ENCODE measurements at regions not wholly inside any gene's neighbourhood (a gene's known extent, or its start where the extent isn't known, plus 50 kb on each side); places are given as distances from the start of the nearest gene placed in this dataset.
"Not testable (repeated sequence)": the region's sequence is repeated elsewhere in the genome, so short reads cannot be mapped to it uniquely, and the experiment has no call there.

- DNase-seq, result no peak
Measured at GRCh38 chr5:28726815-28727214, 1688.4 kb upstream of the CDH9 start.

DNA sequence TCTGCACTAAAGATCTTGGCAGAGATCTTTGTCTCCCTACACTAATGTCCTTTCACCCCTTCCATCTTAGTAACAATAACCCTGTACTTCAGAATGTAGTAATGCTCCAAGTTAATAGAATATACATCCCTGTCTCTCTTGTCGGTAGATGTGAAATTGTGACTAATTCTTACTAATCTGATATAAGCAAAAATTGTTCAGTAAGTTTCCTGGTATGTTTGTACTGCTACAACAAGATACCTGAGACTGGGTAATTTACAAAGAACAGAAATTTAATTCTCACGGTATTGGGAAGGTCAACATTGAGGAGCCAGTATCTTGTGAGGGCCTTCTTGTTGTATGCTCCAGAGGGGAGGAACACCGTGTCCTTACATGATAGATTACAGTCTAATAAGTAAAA lies 1686.6 kb upstream of the CDH9 start:
- DNase-seq, result no peak

GRCh38 chr5:28714907-28715698 lies 1676.7 kb upstream of the CDH9 start:
- peak; percentile 24 for DNase-seq

- no peak for DNase-seq
Measured at GRCh38 chr5:28710360-28710759, 1672.0 kb upstream of the CDH9 start.

- DNase-seq, result no peak
Measured at GRCh38 chr5:28708472-28708871, 1670.1 kb upstream of the CDH9 start.

- peak; percentile 18 for DNase-seq
Measured at GRCh38 chr5:28707706-28708105, 1669.3 kb upstream of the CDH9 start.

DNA sequence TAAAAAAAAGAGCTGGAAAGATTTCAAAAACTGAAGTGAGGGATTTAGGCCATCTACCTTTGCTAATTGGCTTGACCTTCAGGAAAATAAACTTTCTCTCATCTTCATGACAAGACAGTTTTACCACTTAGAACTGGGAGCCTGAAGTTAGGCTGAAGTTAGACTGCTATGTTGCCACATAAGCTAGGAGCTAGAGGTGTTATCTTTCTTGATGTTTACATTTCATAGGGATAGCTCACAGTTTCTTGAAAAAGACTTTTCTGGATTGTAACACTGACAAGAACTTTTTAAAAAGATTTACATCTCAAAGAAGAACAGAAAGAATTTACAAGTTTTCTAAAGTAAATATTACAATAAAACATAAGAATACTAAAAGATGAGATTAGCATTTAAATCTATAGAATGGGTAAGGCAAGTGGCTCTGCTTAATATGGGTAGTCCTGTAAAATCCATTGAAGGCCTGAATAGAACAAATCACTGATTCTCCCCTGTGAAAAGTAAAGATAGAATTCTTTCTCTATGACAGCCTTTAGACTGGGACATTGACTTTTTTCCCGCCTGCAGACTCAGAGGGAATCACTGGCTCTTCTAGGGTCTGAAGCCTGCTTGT lies 1665.4 kb upstream of the CDH9 start:
- peak; percentile 1 for DNase-seq

- DNase-seq, result peak; percentile 1
Measured at GRCh38 chr5:28691526-28691925, 1653.1 kb upstream of the CDH9 start.

DNA sequence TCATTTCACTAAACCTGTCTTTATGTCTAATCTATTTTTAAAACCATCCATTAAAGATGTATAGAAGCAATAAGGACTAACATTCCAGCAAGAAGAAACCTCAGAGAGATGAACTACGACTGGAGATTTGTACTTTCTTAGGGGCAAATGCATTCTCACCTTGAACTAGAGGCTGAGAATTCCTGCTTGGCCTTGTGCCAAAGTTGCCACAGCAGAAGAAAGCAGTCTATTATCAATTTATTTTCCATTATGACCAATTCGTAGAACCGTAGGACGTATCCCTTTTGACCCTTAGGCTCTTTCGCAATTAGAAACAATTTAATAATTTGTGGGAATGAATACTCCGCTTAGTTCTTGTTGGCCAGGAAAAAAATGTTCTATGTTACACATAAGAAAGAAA lies 1647.4 kb upstream of the CDH9 start:
- no peak for DNase-seq

GRCh38 chr5:28678899-28679298 lies 1640.5 kb upstream of the CDH9 start:
- DNase-seq, result no peak

GRCh38 chr5:28666110-28666509 lies 1627.7 kb upstream of the CDH9 start:
- no peak for DNase-seq

DNA sequence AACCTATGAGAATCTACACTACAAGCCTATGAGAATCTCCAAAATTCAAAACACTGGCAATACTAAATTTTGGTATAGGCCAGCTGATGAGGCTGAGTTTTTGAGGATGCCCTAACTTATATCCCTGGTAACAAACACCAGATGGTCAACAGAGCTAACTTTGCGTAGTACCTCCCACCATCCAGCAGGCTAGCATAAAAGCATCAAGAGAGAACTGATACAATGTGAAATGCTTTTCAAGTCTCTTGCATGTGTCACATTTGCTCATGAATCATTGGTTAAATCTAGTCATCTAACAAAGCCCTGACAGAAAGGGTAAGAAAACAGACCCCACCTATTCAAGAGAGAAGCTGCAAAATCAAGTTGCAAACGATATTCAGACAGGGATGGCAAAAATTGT lies 1609.7 kb upstream of the CDH9 start:
- peak; percentile 27 for DNase-seq

- DNase-seq, result no peak
Measured at GRCh38 chr5:28632607-28633006, 1594.2 kb upstream of the CDH9 start.

DNA sequence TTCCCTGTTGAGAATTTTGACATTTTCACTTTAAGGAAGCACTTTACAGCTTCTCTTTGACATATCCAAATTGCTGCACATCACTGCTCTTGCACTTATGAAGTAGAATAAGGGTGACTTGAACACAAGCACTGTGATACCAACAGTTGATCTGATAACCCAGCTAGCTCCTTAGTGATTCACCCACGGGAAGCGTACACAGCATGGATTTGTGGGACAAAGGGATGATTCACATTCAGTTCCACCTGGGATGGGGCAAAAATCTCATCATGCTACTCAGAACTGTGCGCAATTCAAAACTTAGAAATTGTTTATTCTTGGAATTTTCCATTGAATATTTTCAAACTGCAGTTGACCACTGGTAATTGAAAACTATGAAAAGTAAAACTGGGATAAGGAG lies 1565.5 kb upstream of the CDH9 start:
- DNase-seq, result no peak

DNA sequence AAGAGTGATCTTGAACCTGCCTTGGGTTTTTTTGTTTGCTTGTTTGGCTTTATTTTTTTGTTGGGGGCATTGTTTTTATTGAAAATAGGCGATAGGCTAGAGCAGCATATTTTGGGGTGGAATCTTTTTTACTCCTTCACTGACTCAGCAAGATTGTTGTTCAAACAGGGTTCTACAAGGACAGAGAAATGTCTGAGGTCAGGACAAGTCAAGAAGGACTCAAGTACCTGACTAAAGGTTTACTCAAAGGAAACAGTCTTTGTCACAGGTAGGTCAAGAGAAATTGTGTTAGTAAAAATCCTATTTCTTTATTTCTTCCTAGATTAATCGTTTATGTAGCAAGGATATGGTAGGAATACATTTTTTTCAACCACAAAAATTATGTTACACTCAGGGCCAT lies 1564.0 kb upstream of the CDH9 start:
- no peak for DNase-seq

DNA sequence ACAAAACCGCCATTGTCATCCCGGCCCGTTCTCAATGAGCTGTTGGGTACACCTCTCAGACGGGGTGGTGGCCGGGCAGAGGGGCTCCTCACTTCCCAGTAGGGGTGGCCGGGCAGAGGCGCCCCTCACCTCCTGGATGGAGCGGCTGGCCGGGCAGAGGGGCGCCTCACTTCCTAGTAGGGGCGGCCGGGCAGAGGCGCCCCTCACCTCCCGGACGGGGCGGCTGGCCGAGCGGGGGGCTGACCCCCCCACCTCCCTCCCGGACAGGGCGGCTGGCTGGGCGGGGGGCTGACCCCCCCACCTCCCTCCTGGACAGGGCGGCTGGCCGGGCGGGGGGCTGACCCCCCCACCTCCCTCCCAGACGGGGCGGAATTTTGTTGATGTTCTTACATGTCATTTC lies 1558.3 kb upstream of the CDH9 start:
- DNase-seq, result not testable (repeated sequence)

GRCh38 chr5:28580616-28581015 lies 1542.2 kb upstream of the CDH9 start:
- peak; percentile 87 for DNase-seq

DNA sequence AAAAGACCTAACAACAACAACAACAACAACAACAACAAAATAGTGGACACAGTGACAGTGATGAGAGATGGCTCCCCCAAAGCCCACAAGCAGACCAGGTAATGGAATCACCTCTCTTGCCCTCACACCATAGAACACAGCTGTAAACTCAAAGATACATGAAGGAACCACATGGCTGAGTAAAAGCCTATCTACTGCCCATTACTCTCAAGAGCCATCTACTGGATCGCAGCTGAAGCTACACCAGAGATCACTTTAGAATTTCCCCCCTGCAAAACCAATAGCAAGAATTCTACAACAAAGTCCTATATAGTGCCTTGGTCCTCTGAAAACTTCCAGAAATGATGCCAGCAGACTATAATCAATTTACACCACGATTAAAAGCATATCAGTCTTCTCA lies 1537.6 kb upstream of the CDH9 start:
- peak; percentile 16 for DNase-seq

DNA sequence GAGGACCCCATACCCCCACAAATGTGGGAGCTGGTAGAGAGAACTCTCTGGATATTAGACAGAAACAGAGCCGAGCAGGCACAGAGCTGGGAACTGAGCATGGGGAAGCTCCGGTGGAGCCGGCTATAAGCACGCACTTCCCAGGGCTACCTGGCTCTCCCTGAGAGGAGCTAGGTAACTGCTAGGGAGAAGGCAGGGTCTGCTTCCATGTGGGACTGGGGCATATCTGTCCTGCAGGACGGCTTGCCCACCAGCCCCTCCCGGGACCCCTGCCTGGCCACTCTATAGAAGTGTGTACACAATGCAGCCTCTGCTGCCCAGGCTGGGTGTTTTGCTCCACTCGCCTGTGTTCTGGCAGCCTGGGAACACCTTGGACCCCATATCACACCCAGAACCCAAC lies 1537.0 kb upstream of the CDH9 start:
- no peak for DNase-seq

DNA sequence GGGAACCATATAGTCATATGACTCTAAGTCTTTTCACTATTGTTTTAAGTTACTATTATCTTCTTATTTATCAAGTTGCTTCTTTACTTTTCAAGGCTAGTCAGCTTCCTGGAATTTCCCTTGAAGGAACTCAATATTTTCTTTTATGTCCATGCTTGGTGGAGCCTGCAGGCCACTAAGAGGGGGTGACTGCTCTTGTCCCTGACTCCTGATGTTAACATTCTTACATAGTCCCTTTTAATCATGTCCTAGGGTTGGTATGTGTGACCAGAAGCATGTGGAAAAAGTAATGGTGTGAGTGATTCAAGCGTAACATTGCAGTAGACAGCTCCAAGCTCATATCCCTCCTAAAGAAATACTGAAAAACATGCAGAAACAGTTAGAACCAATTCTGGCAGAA lies 1536.2 kb upstream of the CDH9 start:
- DNase-seq, result no peak

GRCh38 chr5:28567048-28567447 lies 1528.7 kb upstream of the CDH9 start:
- DNase-seq, result no peak

DNA sequence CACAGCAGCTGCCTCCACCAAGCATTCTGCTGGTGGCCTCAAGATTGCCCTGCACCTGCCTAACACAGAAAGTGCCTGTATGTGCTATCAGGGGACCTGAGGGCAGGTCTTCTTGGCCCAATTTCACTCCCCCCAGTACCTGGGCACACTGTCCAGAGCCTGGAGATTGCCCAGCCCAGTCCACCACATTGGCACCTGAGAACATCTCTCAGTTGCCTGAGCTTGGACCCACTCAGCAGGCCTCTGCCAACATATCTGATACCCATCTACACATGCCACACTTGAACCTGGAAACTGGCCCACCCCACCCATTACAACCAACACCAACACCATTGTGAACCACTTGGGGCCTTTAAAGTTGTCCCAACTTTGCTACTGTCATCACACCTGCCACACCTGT lies 1523.1 kb upstream of the CDH9 start:
- no peak for DNase-seq

DNA sequence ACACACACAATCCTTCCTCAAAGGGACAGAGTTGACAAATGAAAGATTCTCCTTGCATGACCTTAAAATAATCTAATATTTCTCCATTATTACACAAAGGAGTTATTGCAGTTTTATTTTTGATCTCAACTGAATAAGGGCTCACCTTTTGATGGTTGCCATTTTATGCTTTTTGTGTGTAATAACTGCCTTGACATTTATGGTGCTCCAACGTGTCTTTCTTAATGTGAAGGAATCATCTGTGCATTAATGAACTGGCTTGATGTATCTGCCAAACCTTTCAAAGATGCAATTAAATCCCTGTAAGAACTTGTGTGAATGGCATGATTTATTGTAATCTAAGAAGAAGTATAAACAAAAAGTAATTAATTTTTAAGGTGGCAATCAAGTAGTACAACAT lies 1519.8 kb upstream of the CDH9 start:
- no peak for DNase-seq

GRCh38 chr5:28557114-28557513 lies 1518.7 kb upstream of the CDH9 start:
- DNase-seq, result no peak

DNA sequence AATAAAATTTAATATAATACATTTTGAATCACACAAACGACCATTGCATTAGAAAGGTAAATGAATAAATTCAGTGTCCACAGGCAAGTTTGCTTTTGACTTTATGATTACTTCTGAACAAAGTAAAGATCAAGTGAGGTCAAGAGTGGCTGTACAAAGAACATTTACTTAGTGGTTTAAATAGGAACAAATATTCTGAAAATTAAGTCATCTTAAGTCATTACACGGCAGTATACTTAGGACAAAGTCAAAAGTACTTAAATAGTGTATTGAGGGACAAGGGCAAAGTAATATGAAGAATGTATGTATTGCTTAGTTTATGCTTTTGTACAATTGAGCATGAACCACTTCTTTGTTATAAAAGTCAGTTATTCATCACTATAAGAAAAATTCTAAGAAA lies 1511.2 kb upstream of the CDH9 start:
- no peak for DNase-seq

All from fibroblast of upper back skin (primary cell).